IPS DF 19.7 (cell line): ENCODE measurements at regions not wholly inside any gene's neighbourhood (a gene's known extent, or its start where the extent isn't known, plus 50 kb on each side); places are given as distances from the start of the nearest gene placed in this dataset.
A peak's percentile ranks its signal among the peaks of the same experiment; 100 is the strongest.

Source experiments
- DNase-seq: peaks from one replicate; pipeline ENCODE4 v3.0.0-alpha.2; 2013; ENCODE audit warnings: low read depth, low spot score

- DNase-seq: no peak
Measured at GRCh38 chr5:63351164-63351563, 611.1 kb downstream of the HTR1A start.

- DNase-seq: no peak
Measured at GRCh38 chr5:63346451-63346850, 615.8 kb downstream of the HTR1A start.

GRCh38 chr5:63341442-63341841, 620.8 kb downstream of the HTR1A start:
- DNase-seq: no peak

GRCh38 chr5:63323926-63324325, 638.3 kb downstream of the HTR1A start:
- peak; percentile 45 for DNase-seq

- DNase-seq: no peak
Measured at GRCh38 chr5:63314551-63314950, 647.7 kb downstream of the HTR1A start.

- DNase-seq: no peak
Measured at GRCh38 chr5:63310644-63311043, 651.6 kb downstream of the HTR1A start.

GRCh38 chr5:63306909-63307308, 655.3 kb downstream of the HTR1A start:
- DNase-seq: no peak

- DNase-seq: no peak
Measured at GRCh38 chr5:63293317-63293716, 668.9 kb downstream of the HTR1A start.

GRCh38 chr5:63286724-63287123, 675.5 kb downstream of the HTR1A start:
- no peak for DNase-seq

- DNase-seq: no peak
Measured at GRCh38 chr5:63263411-63263810, 684.8 kb downstream of the LRRC70 start.

GRCh38 chr5:63262185-63262981, 683.8 kb downstream of the LRRC70 start:
- no peak for DNase-seq

GRCh38 chr5:63261695-63262094, 683.1 kb downstream of the LRRC70 start:
- no peak for DNase-seq

- DNase-seq: peak; percentile 7
Measured at GRCh38 chr5:63255594-63255993, 677.0 kb downstream of the LRRC70 start.

- DNase-seq: no peak
Measured at GRCh38 chr5:63250939-63251338, 672.3 kb downstream of the LRRC70 start.

GRCh38 chr5:63249960-63250359, 671.3 kb downstream of the LRRC70 start:
- no peak for DNase-seq

GRCh38 chr5:63247651-63248050, 669.0 kb downstream of the LRRC70 start:
- no peak for DNase-seq

- no peak for DNase-seq
Measured at GRCh38 chr5:63245271-63245670, 666.7 kb downstream of the LRRC70 start.

- DNase-seq: no peak
Measured at GRCh38 chr5:63240063-63240755, 661.6 kb downstream of the LRRC70 start.

- no peak for DNase-seq
Measured at GRCh38 chr5:63233911-63234310, 655.3 kb downstream of the LRRC70 start.

- DNase-seq: no peak
Measured at GRCh38 chr5:63233361-63233760, 654.7 kb downstream of the LRRC70 start.

GRCh38 chr5:63230754-63231153, 652.1 kb downstream of the LRRC70 start:
- no peak for DNase-seq

- no peak for DNase-seq
Measured at GRCh38 chr5:63228154-63228553, 649.5 kb downstream of the LRRC70 start.

- DNase-seq: no peak
Measured at GRCh38 chr5:63220244-63220643, 641.6 kb downstream of the LRRC70 start.
